Smooth muscle cell (in vitro differentiated cells): ENCODE measurements at regions not wholly inside any gene's neighbourhood (a gene's known extent, or its start where the extent isn't known, plus 50 kb on each side); places are given as distances from the start of the nearest gene placed in this dataset.

ENCODE experiments used
- DNase-seq: peaks from one replicate; lab custom pipeline; 2025; ENCODE audit not compliant: unreplicated experiment; lab: John Stamatoyannopoulos, UW
- H2AFZ ChIP-seq: fragments of 200-600 bp; sonication (generic); 2 replicates; pipeline ENCODE4 v1.6.0; 2016; ENCODE audit warnings: antibody characterized with exemption, low read depth, mild to moderate bottlenecking
- H3F3A ChIP-seq: fragments of 200-600 bp; sonication (generic); 2 replicates; pipeline ENCODE4 v1.6.0; 2017; ENCODE audit warnings: antibody characterized with exemption, low read depth
- H3K27ac ChIP-seq: fragments of 200-600 bp; sonication (generic); 2 replicates; pipeline ENCODE4 v1.5.1; 2016; ENCODE audit warnings: low read depth, mild to moderate bottlenecking
- H3K27me3 ChIP-seq: fragments of 200-600 bp; sonication (generic); 2 replicates; pipeline ENCODE4 v1.6.1; 2016; ENCODE audit warnings: low read depth, mild to moderate bottlenecking
- H3K36me3 ChIP-seq: fragments of 200-600 bp; sonication (generic); 2 replicates; pipeline ENCODE4 v1.5.1; 2016; ENCODE audit warnings: low read depth
- H3K4me1 ChIP-seq: fragments of 200-600 bp; sonication (generic); 2 replicates; pipeline ENCODE4 v1.5.1; 2016; ENCODE audit warnings: low read depth
- H3K4me2 ChIP-seq: fragments of 200-600 bp; sonication (generic); 2 replicates; pipeline ENCODE4 v1.6.0; 2016; ENCODE audit warnings: mild to moderate bottlenecking
- H3K4me3 ChIP-seq: fragments of 200-600 bp; sonication (generic); 2 replicates; pipeline ENCODE4 v1.5.1; 2016; ENCODE audit warnings: mild to moderate bottlenecking
- H3K79me2 ChIP-seq: fragments of 200-600 bp; sonication (generic); 2 replicates; pipeline ENCODE4 v1.6.0; 2016; ENCODE audit warnings: low read depth, mild to moderate bottlenecking
- H3K9ac ChIP-seq: fragments of 200-600 bp; sonication (generic); 2 replicates; pipeline ENCODE4 v1.6.0; 2016; ENCODE audit warnings: low read depth
- H3K9me3 ChIP-seq: fragments of 200-600 bp; sonication (generic); replicated peaks from 2 replicates; pipeline ENCODE4 v1.5.1; 2016; ENCODE audit warnings: low read depth
- H4K20me1 ChIP-seq: fragments of 200-600 bp; sonication (generic); 2 replicates; pipeline ENCODE4 v1.6.0; 2016; ENCODE audit warnings: low read depth
- CTCF ChIP-seq: fragments of 200-600 bp; sonication (generic); IDR thresholded peaks from 2 replicates; pipeline ENCODE4 v1.5.1; 2017; ENCODE audit warnings: borderline replicate concordance, mild to moderate bottlenecking, antibody characterized with exemption; ENCODE audit not compliant: insufficient read depth, poor library complexity, severe bottlenecking
- WGBS: methylation state at CpG from one replicate; pipeline ENCODE4 v1.1.7; 2016; ENCODE audit warnings: low lambda C conversion rate; 5-methylcytosine and 5-hydroxymethylcytosine counted together

DNA sequence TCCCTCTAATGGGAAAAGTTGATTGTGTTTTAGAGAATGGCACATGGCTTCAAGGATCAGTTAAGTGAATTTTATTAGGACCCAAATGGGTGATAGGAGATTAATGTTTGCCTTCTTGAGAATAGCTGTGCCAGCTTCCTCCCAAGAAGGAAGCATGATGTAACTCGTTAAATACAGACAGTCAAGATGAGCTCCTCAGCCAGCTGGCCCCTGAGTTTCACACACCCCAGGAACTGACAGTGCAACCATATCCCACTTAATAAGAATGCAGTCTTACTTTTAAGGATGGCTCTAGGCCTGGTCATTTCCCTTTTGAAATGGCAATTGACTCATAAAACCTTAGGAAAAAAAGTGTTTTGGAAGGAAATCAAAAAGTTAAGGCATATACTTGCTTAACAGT is 472.8 kb upstream of the KCNMB2 start:
- Histone ChIP-seq H3K27ac (no peak overlapping the region), H3K4me1 (no peaks in the 10 kb centered on the region), H3K4me3 (no peak overlapping the region), H3K36me3 (no peaks in the 10 kb centered on the region), H3K27me3 (no peaks in the 10 kb centered on the region), H4K20me1 (no peaks in the 10 kb centered on the region), H3K79me2 (no peaks in the 10 kb centered on the region), H3K9me3 (no peaks in the 10 kb centered on the region), H2AFZ (no peak overlapping the region), H3F3A (peaks cover 5% of the 10 kb centered on the region), H3K4me2 (no peak overlapping the region), H3K9ac (no peak overlapping the region)
- DNase-seq = no peak
- TF ChIP-seq CTCF = no peak
- 35% methylated on average over 1 of the region's 1 CpG for WGBS

DNA sequence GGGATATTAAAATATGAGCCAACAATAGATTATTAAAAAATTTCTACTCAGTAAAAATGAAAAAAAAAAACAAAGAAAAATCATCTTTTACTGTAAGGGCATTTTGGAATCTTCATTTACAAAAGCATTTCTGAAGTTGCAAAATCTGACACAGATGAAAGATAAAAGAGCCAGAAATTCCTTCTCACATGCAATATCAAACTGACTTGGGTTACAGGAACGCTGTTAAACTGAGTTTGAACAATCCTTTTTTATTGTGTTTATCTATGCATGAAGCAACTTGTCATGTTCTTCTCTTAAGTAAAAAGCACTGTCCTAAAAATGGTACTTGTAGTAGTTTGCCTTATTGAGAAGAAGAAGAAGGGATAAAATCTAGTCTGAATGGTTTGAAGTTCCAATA is 468.5 kb upstream of the KCNMB2 start:
- Histone ChIP-seq H3K27ac (no peak overlapping the region), H3K9me3 (no peaks in the 10 kb centered on the region), H3K79me2 (no peaks in the 10 kb centered on the region), H3K4me3 (no peak overlapping the region), H3K9ac (no peak overlapping the region), H4K20me1 (no peaks in the 10 kb centered on the region), H3K4me2 (no peak overlapping the region), H3K27me3 (no peaks in the 10 kb centered on the region), H3F3A (no peaks in the 10 kb centered on the region), H3K4me1 (no peaks in the 10 kb centered on the region), H3K36me3 (no peaks in the 10 kb centered on the region), H2AFZ (no peak overlapping the region)
- WGBS = 38% methylated on average over 1 of the region's 1 CpG
- no peak for DNase-seq
- no peak for TF ChIP-seq CTCF

GRCh38 chr3:178072391-178073305 is 463.6 kb upstream of the KCNMB2 start:
- Histone ChIP-seq H3F3A (no peaks in the 10 kb centered on the region), H3K9me3 (no peaks in the 10 kb centered on the region), H3K4me3 (no peak overlapping the region), H3K27ac (no peak overlapping the region), H2AFZ (no peak overlapping the region), H3K4me2 (no peak overlapping the region), H3K4me1 (no peaks in the 10 kb centered on the region), H3K9ac (no peak overlapping the region), H3K79me2 (no peaks in the 10 kb centered on the region), H4K20me1 (no peaks in the 10 kb centered on the region), H3K36me3 (no peaks in the 10 kb centered on the region), H3K27me3 (no peaks in the 10 kb centered on the region)
- no peak for DNase-seq
- WGBS = 92% methylated on average over 7 of the region's 7 CpGs
- TF ChIP-seq CTCF = no peak

DNA sequence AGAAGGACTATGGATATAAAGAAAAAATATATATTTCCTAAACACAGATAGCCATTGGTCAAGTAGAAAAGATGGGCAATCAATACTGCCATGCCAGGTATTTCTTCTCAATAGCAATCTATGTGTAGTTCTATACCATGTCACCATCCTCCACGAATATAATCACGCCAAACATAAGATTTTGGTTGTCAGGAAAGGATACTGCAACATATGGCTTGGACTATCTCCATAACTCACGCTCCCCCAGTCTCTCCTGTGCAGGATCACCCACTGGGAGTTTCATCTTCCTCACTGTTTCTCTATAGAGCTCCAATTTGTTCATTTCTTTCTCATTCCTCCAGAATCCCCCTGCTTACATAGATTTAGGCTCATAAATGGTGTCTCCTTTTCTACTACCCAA is 462.9 kb upstream of the KCNMB2 start:
- TF ChIP-seq CTCF = no peak
- H3K9ac ChIP-seq = no peak overlapping the region
- 97% methylated on average over 3 of the region's 3 CpGs for WGBS
- H4K20me1 ChIP-seq = no peaks in the 10 kb centered on the region
- no peaks in the 10 kb centered on the region for H3F3A ChIP-seq
- H3K9me3 ChIP-seq = no peaks in the 10 kb centered on the region
- no peaks in the 10 kb centered on the region for H3K27me3 ChIP-seq
- H3K27ac ChIP-seq = no peak overlapping the region
- no peak for DNase-seq
- H3K4me1 ChIP-seq = no peaks in the 10 kb centered on the region
- no peak overlapping the region for H2AFZ ChIP-seq
- H3K79me2 ChIP-seq = no peaks in the 10 kb centered on the region
- H3K36me3 ChIP-seq = no peaks in the 10 kb centered on the region
- H3K4me2 ChIP-seq = no peak overlapping the region
- no peak overlapping the region for H3K4me3 ChIP-seq
